ENCODE measurements at regions not wholly inside any gene's neighbourhood (a gene's known extent, or its start where the extent isn't known, plus 50 kb on each side); places are given as distances from the start of the nearest gene placed in this dataset.
"Not testable (repeated sequence)": the region's sequence is repeated elsewhere in the genome, so short reads cannot be mapped to it uniquely, and the experiment has no call there.

DNA sequence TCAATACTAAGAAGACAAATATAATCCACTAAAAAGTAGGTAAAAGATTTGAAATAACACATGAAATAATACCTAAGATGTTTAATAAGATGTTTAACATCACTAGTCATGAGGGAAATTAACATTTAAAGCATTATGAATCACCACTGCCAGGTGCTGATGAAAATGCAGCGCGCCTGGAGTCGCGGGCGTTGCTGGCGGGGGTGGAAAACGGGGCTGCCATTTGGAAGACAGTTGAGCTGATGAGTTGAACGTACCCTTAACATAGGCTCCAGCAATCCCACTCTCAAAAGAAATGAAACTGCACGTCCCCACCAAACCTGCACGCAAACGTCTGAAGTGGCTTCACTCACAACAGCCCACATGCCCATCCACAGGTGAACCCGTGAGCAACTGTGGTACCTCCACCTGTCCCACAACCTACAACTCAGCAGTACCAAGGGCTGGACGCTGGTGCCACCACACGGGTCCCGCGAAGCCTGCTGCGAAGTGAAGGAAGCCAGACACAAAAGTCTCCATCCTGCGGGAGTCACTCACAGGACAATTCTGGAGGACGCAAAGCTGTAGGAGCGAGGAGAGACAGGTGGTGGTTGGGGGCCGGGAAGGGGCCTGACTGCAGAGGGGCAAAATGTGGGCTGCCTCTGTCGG, 189.3 kb downstream of the NPIPB11 start:
- DNase-seq = not testable (repeated sequence)

DNA sequence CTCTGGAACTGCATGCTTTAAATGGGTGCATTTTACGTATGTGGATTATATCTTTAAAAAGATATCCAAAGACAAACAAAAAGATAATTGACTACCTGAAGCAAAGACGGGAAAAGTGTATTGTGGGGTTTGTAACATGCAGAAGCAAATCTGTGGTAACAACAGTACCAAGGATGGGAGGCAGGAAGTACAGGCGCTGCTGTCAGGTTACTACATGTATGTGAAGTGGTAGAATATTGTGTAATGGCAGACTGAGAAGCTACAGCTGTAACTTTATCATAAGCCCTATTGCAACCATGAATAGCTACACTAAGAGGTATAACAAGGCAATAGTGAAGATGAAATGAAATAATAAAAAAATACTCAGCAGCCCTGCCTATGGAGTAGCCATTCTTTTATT, 192.7 kb downstream of the NPIPB11 start:
- not testable (repeated sequence) for DNase-seq

DNA sequence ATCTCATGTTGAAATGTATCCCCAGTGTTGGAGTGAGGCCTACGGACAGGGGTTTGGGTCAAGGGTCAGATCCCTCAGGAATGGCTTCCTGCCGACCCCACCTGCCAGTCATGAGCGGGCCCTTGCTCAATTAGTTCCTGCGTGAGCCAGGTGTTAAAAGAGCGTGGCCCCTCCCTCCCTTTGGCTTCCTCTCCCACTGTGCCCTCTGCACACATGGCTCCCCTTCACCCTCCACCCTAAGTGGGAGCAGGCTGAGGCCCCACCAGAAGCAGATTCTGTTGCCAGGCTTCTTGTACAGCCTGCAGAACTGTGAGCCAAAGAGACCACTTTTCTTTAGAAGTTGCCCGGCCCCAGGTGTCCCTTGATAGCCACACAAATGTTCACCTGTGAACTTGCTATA, 193.3 kb downstream of the NPIPB11 start:
- not testable (repeated sequence) for DNase-seq

DNA sequence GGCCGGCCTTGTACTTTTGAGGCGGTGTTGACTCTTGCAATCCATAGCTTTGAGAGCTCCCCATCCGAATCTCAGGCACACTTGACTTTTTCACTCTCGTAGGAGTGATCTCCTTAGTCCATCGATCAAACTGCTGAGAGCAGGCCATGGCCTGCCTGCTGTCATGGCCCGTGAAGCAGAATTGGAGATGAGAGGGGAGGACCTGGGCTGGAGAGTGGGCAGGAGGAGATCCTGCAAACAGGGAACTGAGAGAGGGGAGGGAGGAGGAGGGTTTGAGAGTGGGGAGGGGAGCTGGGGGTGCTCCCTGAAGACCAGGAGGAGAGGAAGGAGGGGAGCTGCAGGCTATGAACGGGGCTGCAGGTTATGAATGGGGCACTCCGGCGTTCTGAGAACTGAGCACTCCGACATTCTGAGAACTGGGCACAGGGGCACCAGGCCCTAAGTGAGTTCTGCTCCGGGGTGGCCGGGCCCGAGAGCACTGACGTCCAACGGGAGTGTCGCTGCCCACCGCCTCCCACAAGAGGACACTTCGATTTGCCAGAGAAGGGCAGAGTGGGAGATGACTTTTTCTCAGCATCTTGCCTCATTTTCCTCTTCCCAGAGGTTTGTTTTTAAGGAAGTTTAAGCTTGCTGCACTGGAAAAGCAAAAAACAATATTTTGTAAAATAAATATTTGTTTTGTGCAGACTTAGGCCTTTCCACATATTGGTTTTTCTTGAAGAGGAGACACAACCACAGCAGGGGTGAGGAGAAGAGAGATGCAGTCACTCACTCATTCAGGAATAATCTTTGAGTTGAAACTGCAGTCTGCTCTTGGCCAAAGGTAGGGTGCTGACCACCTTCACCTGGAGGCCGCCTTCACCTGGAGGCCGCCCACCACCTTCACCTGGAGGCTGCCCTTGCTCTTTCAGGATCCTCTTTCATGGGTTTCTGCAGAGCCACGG, 194.2 kb downstream of the NPIPB11 start:
- not testable (repeated sequence) for DNase-seq

DNA sequence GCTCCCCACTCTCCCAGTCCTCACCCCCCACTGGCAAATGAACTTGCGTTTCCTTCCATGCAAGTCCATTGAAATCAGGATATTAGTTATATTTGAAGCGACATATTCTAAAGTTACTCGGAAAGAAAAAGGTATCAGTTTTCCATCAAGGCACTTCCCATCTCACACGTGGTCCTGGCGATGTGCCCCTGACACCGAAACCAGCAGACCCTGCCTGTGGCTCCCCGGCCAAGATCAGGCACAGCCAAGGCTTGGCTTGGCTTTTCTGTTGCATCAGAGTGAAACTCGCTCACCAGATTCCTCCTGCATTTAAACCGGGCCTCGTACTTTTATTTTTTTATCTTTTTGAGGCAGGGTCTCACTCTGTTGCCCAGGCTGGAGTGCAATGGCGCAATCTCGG, 195.1 kb downstream of the NPIPB11 start:
- DNase-seq = not testable (repeated sequence)

DNA sequence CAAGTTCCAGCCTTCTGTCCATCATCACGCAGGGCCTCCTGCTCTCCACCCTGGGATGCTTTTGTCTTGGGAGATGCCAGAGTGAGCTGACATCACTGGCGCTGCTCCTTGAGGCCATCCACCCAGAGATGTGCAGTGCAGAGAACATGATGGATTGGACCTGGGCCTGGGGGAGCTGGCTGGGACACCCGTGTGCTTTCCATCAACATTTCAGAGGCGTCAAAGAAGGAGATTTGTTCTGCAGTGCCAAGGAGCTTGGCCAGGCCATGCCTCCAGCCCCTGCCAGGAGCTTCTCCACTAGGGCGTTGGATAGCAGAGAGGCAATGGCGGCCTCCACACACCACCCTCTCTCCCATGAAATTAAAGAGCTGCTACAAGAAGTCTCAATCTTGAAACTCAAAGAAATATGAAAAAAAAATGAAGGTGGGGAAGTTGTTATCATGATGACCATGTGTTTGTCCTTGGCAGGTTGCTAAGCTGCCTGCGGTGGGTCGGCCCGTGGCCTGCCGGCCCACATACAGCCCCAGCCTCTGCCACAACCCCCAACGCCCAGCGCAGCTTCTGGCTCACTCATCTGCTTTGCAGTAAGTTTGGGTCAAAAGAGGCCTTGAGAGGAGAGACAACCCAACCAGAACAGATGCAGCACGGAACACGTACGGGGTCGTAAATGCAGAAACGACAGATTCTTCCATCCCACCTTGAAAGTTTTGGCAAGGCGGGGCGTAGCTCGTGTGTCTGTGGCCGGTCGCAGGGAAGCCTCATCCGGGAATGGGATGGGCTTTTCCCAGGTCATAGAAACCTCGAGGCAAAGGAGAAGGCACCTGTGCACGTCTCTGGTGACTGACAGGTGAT, 196.0 kb downstream of the NPIPB11 start:
- not testable (repeated sequence) for DNase-seq

DNA sequence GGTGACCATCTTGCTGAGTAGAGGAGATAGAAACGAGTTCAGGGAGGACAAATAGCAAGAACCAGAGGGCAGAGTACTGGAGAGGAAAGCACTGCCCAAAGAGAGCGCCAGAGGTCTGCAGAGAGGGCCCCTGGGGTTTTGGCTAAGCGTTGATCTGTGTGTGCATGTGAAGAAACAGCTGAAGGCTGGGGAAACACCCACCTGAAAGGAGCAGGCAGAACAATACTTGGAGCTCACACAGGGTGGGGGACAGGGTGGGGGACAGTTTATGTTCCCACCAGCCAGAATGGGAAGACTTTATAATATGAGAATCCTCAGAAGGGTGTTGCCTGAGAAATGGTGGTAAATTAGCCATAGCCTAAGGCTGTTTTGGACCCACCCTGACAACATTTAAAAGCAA, 200.4 kb downstream of the NPIPB11 start:
- not testable (repeated sequence) for DNase-seq

DNA sequence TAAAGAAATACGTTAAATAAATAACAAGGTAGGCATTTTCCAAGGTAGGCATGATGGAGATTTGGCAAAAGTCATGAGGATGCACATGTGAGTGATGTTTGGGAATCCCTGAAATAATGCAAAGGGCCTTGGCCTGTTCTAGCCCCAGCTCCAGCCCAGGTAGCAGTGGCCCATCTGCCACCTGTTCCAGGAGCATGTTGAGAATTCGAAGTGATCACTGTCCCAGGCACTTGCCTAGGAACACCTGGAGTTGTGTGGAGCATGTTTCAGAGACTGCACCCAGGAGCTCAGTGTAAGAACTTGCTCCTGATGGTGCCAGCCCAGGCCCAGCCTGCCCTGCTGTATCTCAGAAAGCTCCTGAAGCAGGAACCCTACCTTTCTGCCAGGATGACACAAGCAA, 201.4 kb downstream of the NPIPB11 start:
- not testable (repeated sequence) for DNase-seq

DNA sequence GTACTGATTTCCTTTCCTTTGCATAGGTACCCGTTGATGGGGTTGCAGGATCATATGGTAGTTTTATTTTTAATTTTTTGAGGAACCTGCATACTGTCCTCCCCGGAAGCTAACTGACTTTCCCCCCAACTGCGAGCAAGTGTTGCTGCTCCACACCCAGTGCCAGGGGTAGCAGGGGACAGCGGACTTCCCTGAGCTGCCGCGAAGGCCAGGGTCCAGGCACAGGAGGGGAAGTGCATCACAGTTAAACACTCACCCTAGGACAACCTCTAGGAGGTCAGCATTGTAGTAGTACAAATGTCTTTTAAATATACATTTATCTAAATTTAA, 201.7 kb downstream of the NPIPB11 start:
- DNase-seq = no peak

DNA sequence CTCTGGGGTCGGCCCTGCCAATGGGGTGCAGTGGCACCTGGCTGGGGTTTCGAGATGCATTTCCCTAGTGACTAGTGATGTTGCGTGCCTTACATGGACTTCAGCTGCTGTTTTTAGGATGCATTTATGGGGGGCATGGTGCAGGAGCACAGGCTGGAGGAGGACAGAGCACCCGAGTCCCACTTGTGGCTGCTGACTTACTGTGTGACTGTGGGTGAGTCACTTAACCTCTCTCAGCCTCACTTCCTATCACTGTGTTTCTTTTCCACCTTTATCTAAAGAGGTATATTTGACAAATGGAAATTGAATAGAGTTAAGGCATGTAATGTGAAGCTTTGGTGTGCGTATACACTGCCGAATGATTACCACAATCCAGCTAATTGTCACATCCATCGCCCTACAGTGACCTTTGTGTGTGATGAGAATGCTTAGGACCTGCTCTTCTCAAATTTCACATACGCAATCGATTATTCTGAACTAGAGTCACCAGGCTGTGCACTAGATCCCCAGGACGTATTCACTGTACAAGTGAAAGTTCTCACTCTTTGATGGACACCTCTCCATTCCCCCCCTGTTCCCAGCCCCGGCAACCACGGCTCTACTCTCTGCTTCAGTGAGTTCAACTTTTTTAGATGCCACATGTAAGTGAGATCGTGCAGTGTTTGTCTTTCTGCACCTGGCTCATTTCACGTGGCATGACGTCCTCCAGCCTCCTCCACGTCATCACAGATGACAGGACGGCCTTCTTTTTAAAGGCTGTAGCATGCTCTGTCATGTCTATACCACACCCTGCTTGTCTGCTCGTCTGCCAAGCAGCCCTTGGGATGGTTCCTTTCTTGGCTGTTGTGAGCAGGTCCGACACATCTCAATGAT, 202.3 kb downstream of the NPIPB11 start:
- DNase-seq = not testable (repeated sequence)

DNA sequence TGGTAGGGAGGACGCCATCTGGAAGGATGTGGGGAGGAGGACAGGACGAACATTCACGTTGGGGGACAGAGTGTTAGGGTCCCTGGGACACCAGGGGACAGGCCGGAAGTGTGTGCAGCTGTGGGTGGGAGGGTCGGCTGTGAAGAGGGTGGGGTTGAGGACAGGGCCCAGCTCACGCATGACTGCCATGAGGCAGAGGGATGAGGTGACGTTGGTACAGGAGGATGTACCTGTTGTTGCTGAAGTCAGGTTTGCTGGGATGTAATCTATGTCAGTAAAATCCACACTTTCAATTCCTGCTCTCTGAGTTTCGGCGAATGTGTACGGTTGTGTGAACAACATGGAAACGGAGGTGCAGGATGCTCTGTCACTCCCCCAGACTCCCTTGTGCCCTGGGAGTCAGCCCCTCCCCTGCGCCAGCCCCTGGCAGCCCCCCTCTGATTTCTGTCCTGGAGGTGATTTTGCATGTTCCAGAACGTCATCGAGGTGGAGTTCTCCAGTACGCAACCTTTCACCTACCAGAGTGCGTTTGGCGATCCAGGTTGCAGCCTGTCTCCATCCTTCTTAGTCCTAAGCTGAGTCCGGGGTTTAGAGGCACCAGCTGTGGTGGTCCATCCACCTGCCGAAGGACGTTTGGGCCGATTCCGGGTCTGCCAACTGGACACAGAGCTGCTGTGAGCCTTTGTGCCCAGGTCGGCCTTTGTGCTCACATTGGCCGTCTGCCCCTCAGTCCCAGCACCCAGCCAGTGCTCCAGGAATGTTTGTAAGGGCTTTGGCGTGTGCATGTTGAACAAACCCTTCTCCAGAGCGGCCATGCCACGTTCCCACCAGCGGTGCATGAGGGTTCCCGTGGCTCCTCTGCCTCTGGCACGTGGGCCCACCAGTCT, 203.2 kb downstream of the NPIPB11 start:
- DNase-seq = not testable (repeated sequence)

DNA sequence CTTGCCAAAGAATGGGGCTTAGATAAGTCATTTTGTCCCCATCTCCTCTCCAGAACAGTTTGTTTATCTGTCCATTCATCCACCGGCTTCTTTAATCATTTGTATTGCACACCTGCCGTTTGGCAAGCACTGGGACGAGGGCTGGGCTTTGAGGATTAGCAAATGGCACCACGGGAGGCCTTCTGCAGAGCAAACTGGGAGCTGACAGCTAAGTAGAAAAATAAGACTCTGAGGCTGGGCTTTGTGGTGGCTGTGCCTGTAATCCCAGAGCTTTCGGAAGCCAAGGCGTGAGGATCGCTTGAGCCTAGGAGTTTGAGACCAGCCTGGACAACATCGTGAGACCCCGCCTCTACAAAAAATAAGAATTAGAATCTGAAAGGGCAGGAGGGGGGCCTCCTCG, 203.9 kb downstream of the NPIPB11 start:
- DNase-seq = not testable (repeated sequence)

DNA sequence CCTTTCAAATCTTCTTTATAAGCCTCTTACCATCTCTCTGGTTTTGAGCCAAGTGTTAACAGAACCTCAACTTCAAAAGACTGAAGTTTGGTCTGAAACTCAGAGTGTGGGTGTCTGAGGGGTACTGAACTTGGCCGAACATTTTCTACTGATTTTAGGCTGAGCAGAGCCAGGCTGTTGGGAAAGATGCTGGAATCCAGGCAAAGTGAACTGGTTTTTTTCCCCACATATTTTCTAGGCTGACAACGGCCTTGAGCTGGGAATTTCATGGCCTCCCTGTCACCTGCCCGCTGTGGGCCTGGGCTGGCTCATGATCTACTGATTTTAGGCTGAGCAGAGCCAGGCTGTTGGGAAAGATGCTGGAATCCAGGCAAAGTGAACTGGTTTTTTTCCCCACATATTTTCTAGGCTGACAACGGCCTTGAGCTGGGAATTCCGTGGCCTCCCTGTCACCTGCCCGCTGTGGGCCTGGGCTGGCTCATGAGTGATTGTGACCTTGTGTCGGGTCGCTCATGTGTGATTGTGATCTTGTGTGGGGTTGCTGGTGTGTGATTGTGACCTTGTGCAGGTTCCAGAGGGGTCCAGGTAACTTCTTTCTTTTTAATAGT, 204.4 kb downstream of the NPIPB11 start:
- not testable (repeated sequence) for DNase-seq

DNA sequence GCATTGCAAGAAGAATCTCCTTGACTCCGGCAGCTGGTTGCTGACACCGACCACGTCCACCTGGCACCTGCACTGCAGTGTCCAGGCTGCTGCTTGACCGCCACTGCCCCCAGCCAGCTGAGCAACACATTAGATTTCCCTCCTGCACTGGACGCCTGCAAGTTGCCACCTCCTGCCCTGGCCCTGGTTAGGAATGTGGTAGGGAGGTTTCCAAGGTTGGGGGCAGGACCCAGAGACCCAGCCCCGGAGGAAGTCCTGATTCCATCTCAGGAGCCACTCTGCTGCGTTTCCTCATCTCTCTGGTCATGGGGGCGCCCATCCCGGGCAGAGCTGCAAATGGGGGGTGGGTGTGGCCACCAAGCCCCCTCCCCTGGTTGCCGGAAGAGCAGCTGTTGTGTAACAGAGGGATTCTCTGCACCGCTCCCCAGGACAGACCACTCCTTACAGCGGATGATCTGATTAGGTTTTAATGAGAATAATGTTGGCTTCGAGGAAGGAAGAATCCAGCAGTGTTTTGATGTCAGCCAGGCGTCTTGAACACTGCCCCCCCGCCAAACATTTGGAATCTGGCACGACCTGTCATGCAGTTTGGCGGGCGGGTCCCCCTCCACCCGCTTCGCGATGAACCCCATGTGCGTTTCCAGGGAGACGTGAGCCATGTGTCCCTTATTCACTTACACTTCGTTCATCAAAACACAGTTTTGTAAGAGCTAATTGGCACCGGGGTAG, 205.1 kb downstream of the NPIPB11 start:
- not testable (repeated sequence) for DNase-seq

DNA sequence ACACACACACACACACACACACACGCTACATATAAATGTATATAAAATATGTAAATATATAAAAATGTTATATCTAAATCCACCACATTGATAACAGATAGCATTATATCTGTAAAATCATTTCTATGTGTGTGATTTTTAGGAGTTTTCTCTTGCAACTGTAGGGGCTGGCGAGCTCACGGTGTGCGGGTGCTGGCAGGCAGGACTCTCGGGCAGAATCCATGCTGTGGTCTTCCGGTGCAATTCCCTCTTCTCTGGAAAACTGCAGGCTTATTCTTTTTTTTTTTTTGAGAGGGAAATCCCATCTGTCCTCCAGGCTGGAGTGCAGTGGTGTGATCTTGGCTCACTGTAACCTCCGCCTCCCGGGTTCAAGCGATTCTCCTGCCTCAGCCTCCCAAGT, 205.8 kb downstream of the NPIPB11 start:
- not testable (repeated sequence) for DNase-seq

DNA sequence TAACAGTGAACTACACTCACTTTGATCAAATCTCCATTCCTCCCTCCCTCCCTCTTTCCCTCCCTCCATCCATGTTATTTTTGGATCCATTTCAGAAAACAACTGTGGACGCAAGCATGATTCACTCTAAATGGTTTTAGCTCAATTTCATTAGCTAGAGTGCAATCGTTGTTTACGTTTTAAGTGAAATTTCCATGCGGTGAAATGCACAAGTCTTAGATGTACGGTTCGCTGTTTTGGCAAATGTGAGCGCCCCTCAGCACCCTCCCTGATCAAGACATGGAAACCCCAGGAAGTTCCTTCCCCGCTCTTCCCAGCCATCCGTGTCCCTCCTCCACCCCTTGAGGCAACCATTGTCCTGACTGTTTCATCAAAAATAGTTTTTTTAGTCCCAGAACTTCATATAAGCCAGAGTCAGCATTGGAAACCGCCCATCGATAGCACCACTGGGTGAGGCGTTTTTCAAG, 206.3 kb downstream of the NPIPB11 start:
- DNase-seq = peak; percentile 51

DNA sequence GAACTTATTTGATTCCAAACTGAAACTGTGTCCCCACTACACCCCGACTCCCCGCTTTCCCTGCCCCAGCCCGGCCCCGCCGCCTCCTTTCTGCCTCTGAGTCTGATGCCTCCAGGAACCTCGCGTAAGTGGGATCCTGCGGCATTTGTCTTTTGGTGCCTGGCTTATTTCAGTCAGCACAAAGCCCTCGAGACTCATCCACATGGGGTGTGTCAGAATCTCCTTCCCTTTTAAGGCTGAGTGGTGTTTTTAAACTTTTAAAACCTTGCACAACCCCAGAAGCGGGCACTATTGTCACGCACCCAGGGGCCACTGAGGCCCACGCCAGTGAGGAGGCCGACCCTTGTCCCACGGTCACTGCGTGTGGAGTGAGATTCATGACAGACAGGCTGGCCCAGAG, 206.9 kb downstream of the NPIPB11 start:
- DNase-seq = not testable (repeated sequence)

DNA sequence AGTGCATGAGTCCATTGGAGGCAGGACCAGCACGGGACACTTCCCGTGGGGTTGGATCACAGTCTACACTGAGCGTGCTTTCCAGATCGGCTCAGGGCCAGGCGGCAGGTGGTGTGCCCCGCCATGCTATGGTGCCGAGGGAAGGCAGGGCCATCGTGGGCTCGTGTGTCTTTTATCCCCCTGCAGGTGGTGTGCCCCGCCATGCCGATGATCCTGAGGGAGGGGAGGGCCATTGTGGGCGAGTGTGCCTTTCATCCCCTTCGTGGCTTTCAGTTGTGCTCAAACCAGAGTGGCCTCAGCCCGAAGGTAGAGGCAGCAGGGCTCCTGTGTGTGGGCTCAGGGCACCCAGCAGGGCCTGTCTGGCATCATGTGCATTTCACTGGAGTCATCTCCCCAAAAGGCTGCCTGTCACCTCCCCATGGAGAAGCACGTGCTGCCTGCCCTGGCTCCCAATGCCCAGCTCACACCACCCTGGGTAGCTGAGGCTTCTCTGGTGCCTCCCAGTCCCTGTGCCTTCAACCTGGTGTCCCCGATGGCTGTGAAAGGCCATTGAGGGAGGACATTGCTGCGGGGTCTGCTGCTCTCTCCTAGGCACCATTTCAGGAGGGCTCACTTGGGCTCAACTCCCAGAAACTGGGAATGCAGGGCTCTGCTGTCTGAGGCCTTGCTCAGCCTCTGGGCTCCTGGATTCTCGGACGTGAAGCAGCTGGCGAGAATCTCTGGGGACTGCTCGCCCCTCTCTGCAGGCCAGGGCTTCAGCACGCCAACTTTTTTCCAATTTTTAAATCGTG, 207.6 kb downstream of the NPIPB11 start:
- DNase-seq = no peak

DNA sequence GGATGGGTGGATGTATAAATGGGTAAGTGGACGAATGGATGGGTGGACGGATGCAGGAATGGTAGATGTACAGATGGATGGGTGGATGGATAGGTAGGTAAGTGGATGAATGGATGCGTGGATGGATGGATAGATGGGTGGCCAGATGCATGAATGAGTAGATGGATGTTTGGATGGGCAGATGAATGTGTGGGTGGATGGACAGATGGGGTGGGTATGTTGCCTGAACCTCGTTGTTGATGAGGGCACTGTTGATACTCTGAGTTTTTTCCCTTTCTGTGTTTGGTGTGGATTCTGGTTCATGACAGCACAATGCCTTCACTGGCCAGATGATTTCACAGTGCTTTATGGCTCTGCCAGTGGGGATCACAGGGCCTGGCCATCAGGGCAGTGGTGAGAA, 208.3 kb downstream of the NPIPB11 start:
- no peak for DNase-seq

Measured in T1000 (cell line).